Sigmoid colon (tissue), 3 donors: ENCODE measurements at regions not wholly inside any gene's neighbourhood (a gene's known extent, or its start where the extent isn't known, plus 50 kb on each side); places are given as distances from the start of the nearest gene placed in this dataset.

Experiments used
- CTCF ChIP-seq, 4 experiments: fragments of 450-650 bp in 3 of 4; fragments of 200-600 bp in 1 of 4; IDR thresholded peaks; one replicate each; pipeline ENCODE4 v1.5.1; 2016 to 2019; ENCODE audit warnings: antibody characterized with exemption in 4 of 4, mild to moderate bottlenecking in 3 of 4, moderate library complexity in 2 of 4
- POLR2A ChIP-seq, 2 donors: fragments of 450-650 bp; IDR thresholded peaks; one replicate each; pipeline ENCODE4 v1.6.1; 2016; ENCODE audit warnings: antibody characterized with exemption in 2 of 2, mild to moderate bottlenecking in 2 of 2, moderate library complexity in 2 of 2

- TF ChIP-seq POLR2A (IDR thresholded peaks at IDR 0.05) (no peak), CTCF (IDR thresholded peaks at IDR 0.05) (no peak)
Observed at GRCh38 chr4:45477311-45477733, 646.5 kb downstream of the GABRG1 start.
